ENCODE measurements at regions not wholly inside any gene's neighbourhood (a gene's known extent, or its start where the extent isn't known, plus 50 kb on each side); places are given as distances from the start of the nearest gene placed in this dataset.

- no peaks in the 10 kb centered on the region for H3K9me3 Mint-ChIP-seq (ENCODE audit: unreplicated experiment)
- H3K4me3 Mint-ChIP-seq (ENCODE audit: unreplicated experiment) = peak overlapping the region; percentile 73
- intact Hi-C loops (cut with micrococcal nuclease; ENCODE audit: unreplicated experiment) = no loop called here
- ChIA-PET CTCF (interaction anchor here (1.5 kb wide), 1 partner anchor 12 kb away, joined by 7 read pairs; no protein-coding TSS in a partner anchor), POLR2A (no interaction called here)
- no TSS peak for BruUV-seq (replicated peaks)
- no peak for DNase-seq
- no peaks in the 10 kb centered on the region for H3K27me3 Mint-ChIP-seq (ENCODE audit: insufficient read depth, unreplicated experiment)
- Histone ChIP-seq H3K4me1 (no peaks in the 10 kb centered on the region), H3K36me3 (ENCODE audit: control insufficient read depth, insufficient read depth, low read length) (no peaks in the 10 kb centered on the region), H3K4me3 (ENCODE audit: low read depth, low read length) (no peak overlapping the region), H3K27me3 (replicated peaks; ENCODE audit: control insufficient read depth, insufficient read depth, low read length) (no peaks in the 10 kb centered on the region), H3K9me3 (no peaks in the 10 kb centered on the region)
- H3K4me1 Mint-ChIP-seq (ENCODE audit: low read depth, unreplicated experiment) = peaks cover 13% of the 10 kb centered on the region
- no peak overlapping the region for H3K27ac Mint-ChIP-seq (ENCODE audit: unreplicated experiment)
- TF ChIP-seq CTCF (IDR thresholded peaks at IDR 0.05; ENCODE audit: insufficient read depth in 1 of 2, low read depth in 1 of 2, low read length in 1 of 2, severe bottlenecking in 1 of 2, unreplicated experiment in 1 of 2) = no peak
- H3K36me3 Mint-ChIP-seq (ENCODE audit: insufficient read depth, unreplicated experiment) = no peaks in the 10 kb centered on the region
Observed at GRCh38 chr1:200302921-200303290, 106.9 kb downstream of the ZNF281 start.

GRCh38 chr1:200302192-200302920 is 107.5 kb downstream of the ZNF281 start:
- Mint-ChIP-seq H3K4me1 (ENCODE audit: low read depth, unreplicated experiment) (peaks cover 15% of the 10 kb centered on the region), H3K36me3 (ENCODE audit: insufficient read depth, unreplicated experiment) (no peaks in the 10 kb centered on the region), H3K27ac (ENCODE audit: unreplicated experiment) (no peak overlapping the region), H3K9me3 (ENCODE audit: unreplicated experiment) (no peaks in the 10 kb centered on the region), H3K4me3 (ENCODE audit: unreplicated experiment) (peak overlapping the region; percentile 73), H3K27me3 (ENCODE audit: insufficient read depth, unreplicated experiment) (no peaks in the 10 kb centered on the region)
- Histone ChIP-seq H3K36me3 (ENCODE audit: control insufficient read depth, insufficient read depth, low read length) (no peaks in the 10 kb centered on the region), H3K4me3 (ENCODE audit: low read depth, low read length) (peak overlapping the region; percentile 59), H3K9me3 (no peaks in the 10 kb centered on the region), H3K4me1 (no peaks in the 10 kb centered on the region), H3K27me3 (replicated peaks; ENCODE audit: control insufficient read depth, insufficient read depth, low read length) (no peaks in the 10 kb centered on the region)
- ChIA-PET CTCF (interaction anchor here (0.8 to 1.5 kb wide), 3 partner anchors 12 to 368 kb away, joined by 3 to 7 read pairs (median 3); partner anchors contain the start of gene DDX59), POLR2A (no interaction called here)
- intact Hi-C loops (cut with micrococcal nuclease; ENCODE audit: unreplicated experiment) = no loop called here
- no TSS peak for BruUV-seq (replicated peaks)
- peak in 1 of 2 experiments; percentile 12 for TF ChIP-seq CTCF (IDR thresholded peaks at IDR 0.05; ENCODE audit: insufficient read depth in 1 of 2, low read depth in 1 of 2, low read length in 1 of 2, severe bottlenecking in 1 of 2, unreplicated experiment in 1 of 2)
- DNase-seq = peak in 1 of 2 experiments; percentile 56

GRCh38 chr1:200301152-200301551 is 108.7 kb downstream of the ZNF281 start:
- Mint-ChIP-seq H3K4me3 (ENCODE audit: unreplicated experiment) (no peak overlapping the region), H3K4me1 (ENCODE audit: low read depth, unreplicated experiment) (peaks cover 21% of the 10 kb centered on the region), H3K27ac (ENCODE audit: unreplicated experiment) (no peak overlapping the region), H3K36me3 (ENCODE audit: insufficient read depth, unreplicated experiment) (peaks cover 2% of the 10 kb centered on the region), H3K27me3 (ENCODE audit: insufficient read depth, unreplicated experiment) (no peaks in the 10 kb centered on the region), H3K9me3 (ENCODE audit: unreplicated experiment) (no peaks in the 10 kb centered on the region)
- ChIA-PET CTCF (interaction anchor here (0.8 to 1.0 kb wide), 2 partner anchors 25 to 188 kb away, joined by 3 to 5 read pairs; no protein-coding TSS in a partner anchor), POLR2A (no interaction called here)
- Histone ChIP-seq H3K9me3 (no peaks in the 10 kb centered on the region), H3K36me3 (ENCODE audit: control insufficient read depth, insufficient read depth, low read length) (no peaks in the 10 kb centered on the region), H3K4me3 (ENCODE audit: low read depth, low read length) (no peak overlapping the region), H3K4me1 (peaks cover 8% of the 10 kb centered on the region), H3K27me3 (replicated peaks; ENCODE audit: control insufficient read depth, insufficient read depth, low read length) (no peaks in the 10 kb centered on the region)
- TF ChIP-seq CTCF (IDR thresholded peaks at IDR 0.05; ENCODE audit: insufficient read depth in 1 of 2, low read depth in 1 of 2, low read length in 1 of 2, severe bottlenecking in 1 of 2, unreplicated experiment in 1 of 2) = no peak
- intact Hi-C loops (cut with micrococcal nuclease; ENCODE audit: unreplicated experiment) = no loop called here
- no peak for DNase-seq
- no TSS peak for BruUV-seq (replicated peaks)
